H1 (cell line): ENCODE measurements at regions not wholly inside any gene's neighbourhood (a gene's known extent, or its start where the extent isn't known, plus 50 kb on each side); places are given as distances from the start of the nearest gene placed in this dataset.

Experiments used
- CTCF ChIA-PET: fragments of 300-600 bp; sonication (Branson Sonifier 250); formaldehyde crosslinking; loops from one replicate; lab custom pipeline; 2021; ENCODE audit not compliant: partially characterized antibody; lab: Charles Lee
- POLR2A ChIA-PET: fragments of 300-600 bp; sonication (Branson Sonifier 250); formaldehyde crosslinking; loops from one replicate; lab custom pipeline; 2021; ENCODE audit warnings: inconsistent platforms; ENCODE audit not compliant: partially characterized antibody; lab: Charles Lee
- DNase-seq, 2 experiments: peaks; one replicate each; pipeline versions ENCODE4 v3.0.0 to v3.0.0-alpha.2; 2010 to 2022; ENCODE audit warnings: low spot score in 2 of 2, low read depth in 1 of 2, mixed read lengths in 1 of 2
- FAIRE-seq: peaks from 2 replicates; lab custom pipeline; 2011; peaks lifted over from hg19 to GRCh38; lab: Jason Lieb, UNC
- H2AFZ ChIP-seq: 2 replicates; pipeline ENCODE4 v1.8.1; 2012; ENCODE audit warnings: low read length, inconsistent platforms
- H2AK5ac ChIP-seq: 2 replicates; pipeline ENCODE4 v1.6.1; 2013; ENCODE audit warnings: low read depth, low read length
- H2BK120ac ChIP-seq: replicated peaks from 2 replicates; pipeline ENCODE3; 2013; ENCODE audit warnings: low read depth, low read length, inconsistent platforms
- H2BK12ac ChIP-seq: 2 replicates; pipeline ENCODE4 v1.6.1; 2013; ENCODE audit warnings: low read depth, low read length
- H2BK15ac ChIP-seq: 2 replicates; pipeline ENCODE4 v1.6.1; 2013; ENCODE audit warnings: low read length
- H2BK20ac ChIP-seq: 2 replicates; pipeline ENCODE4 v1.6.1; 2013; ENCODE audit warnings: low read length
- H2BK5ac ChIP-seq: 2 replicates; pipeline ENCODE4 v1.6.1; 2013; ENCODE audit warnings: low read depth, low read length
- H3K14ac ChIP-seq: 2 replicates; pipeline ENCODE4 v1.6.1; 2013; ENCODE audit warnings: inconsistent platforms; ENCODE audit not compliant: insufficient read length
- H3K18ac ChIP-seq: 2 replicates; pipeline ENCODE4 v1.6.1; 2013; ENCODE audit warnings: low read length; ENCODE audit errors: extremely low read depth
- H3K23ac ChIP-seq: 2 replicates; pipeline ENCODE4 v1.6.1; 2013; ENCODE audit warnings: inconsistent platforms; ENCODE audit not compliant: insufficient read length
- H3K23me2 ChIP-seq: 2 replicates; pipeline ENCODE4 v1.6.1; 2013; ENCODE audit warnings: low read depth, low read length
- H3K27ac ChIP-seq: 2 replicates; pipeline ENCODE4 v1.6.1; 2011; ENCODE audit warnings: low read depth, low read length, inconsistent platforms
- H3K27me3 ChIP-seq, 4 experiments: replicated peaks in 1 of 4; 1 replicate in 1 of 4; 2 replicates in 3 of 4; pipeline versions ENCODE4 v1.6.1 to v1.8.1; 2011 to 2013; ENCODE audit warnings: low read length in 3 of 4, mild to moderate bottlenecking in 3 of 4, inconsistent platforms in 2 of 4, mixed read lengths in 2 of 4, moderate library complexity in 1 of 4; ENCODE audit not compliant: control insufficient read depth in 3 of 4, insufficient read depth in 3 of 4; ENCODE audit errors: extremely low read depth in 1 of 4
- H3K36me3 ChIP-seq, 4 experiments: 2 replicates each; pipeline versions ENCODE4 v1.6.1 to v1.8.1; 2011 to 2013; ENCODE audit warnings: mild to moderate bottlenecking in 4 of 4, low read length in 3 of 4, moderate library complexity in 2 of 4, control low read depth in 1 of 4, inconsistent platforms in 1 of 4; ENCODE audit not compliant: insufficient read depth in 4 of 4, control insufficient read depth in 2 of 4
- H3K4ac ChIP-seq: replicated peaks from 2 replicates; pipeline ENCODE3; 2013; ENCODE audit warnings: low read length, low read depth, mixed read lengths, inconsistent platforms; ENCODE audit not compliant: insufficient read length
- H3K4me1 ChIP-seq, 4 experiments: replicated peaks in 1 of 4; 1 replicate in 1 of 4; 2 replicates in 3 of 4; pipeline versions ENCODE4 v1.6.1 to v1.8.1; 2011 to 2013; ENCODE audit warnings: low read length in 3 of 4, inconsistent platforms in 2 of 4, mixed read lengths in 1 of 4; ENCODE audit not compliant: insufficient read depth in 4 of 4, control insufficient read depth in 3 of 4
- H3K4me2 ChIP-seq, 2 experiments: 2 replicates each; pipeline versions ENCODE4 v1.6.1 to v1.8.1; 2011 to 2013; ENCODE audit warnings: low read depth in 2 of 2, low read length in 2 of 2, control low read depth in 1 of 2, inconsistent platforms in 1 of 2, mild to moderate bottlenecking in 1 of 2; ENCODE audit not compliant: insufficient read depth in 1 of 2
- H3K4me3 ChIP-seq, 4 experiments: fragments of 200-600, 300-600 bp in 1 of 4; sonication (generic), shearing (Covaris generic), sonication (Bioruptor Twin) in 1 of 4; 2 replicates each; pipeline versions ENCODE4 v1.5.1 to v1.8.1; 2011 to 2016; ENCODE audit warnings: low read length in 4 of 4, low read depth in 3 of 4, control low read depth in 2 of 4, inconsistent platforms in 2 of 4, mild to moderate bottlenecking in 2 of 4, mixed read lengths in 1 of 4, moderate library complexity in 1 of 4; ENCODE audit not compliant: insufficient read depth in 2 of 4; ENCODE audit errors: extremely low read depth in 1 of 4
- H3K56ac ChIP-seq: replicated peaks from 2 replicates; pipeline ENCODE3; 2013; ENCODE audit warnings: low read depth, mild to moderate bottlenecking, mixed read lengths, low read length, inconsistent platforms; ENCODE audit not compliant: insufficient read length
- H3K79me1 ChIP-seq: 2 replicates; pipeline ENCODE4 v1.6.1; 2013; ENCODE audit warnings: low read depth, low read length, control low read depth
- H3K79me2 ChIP-seq, 2 experiments: 2 replicates each; pipeline versions ENCODE4 v1.6.1 to v1.8.1; 2012 to 2013; ENCODE audit warnings: low read length in 2 of 2, mild to moderate bottlenecking in 2 of 2, inconsistent platforms in 1 of 2; ENCODE audit not compliant: insufficient read depth in 2 of 2, control insufficient read depth in 1 of 2
- H3K9ac ChIP-seq, 4 experiments: replicated peaks in 1 of 4; 1 replicate in 1 of 4; 2 replicates in 3 of 4; pipeline versions ENCODE4 v1.6.1 to v1.8.1; 2011 to 2013; ENCODE audit warnings: low read depth in 3 of 4, low read length in 3 of 4, control low read depth in 2 of 4, mild to moderate bottlenecking in 2 of 4, moderate library complexity in 2 of 4, inconsistent platforms in 1 of 4; ENCODE audit errors: extremely low read depth in 1 of 4
- H3K9me3 ChIP-seq, 2 experiments: 2 replicates each; pipeline versions ENCODE4 v1.6.1 to v1.8.1; 2012 to 2013; ENCODE audit warnings: mild to moderate bottlenecking in 2 of 2, moderate library complexity in 2 of 2, control low read depth in 1 of 2, inconsistent platforms in 1 of 2, low read depth in 1 of 2, low read length in 1 of 2, mixed read lengths in 1 of 2; ENCODE audit not compliant: insufficient read depth in 2 of 2
- H4K20me1 ChIP-seq, 2 experiments: replicated peaks in 1 of 2; 2 replicates each; pipeline versions ENCODE3 to v1.8.1; 2011 to 2013; ENCODE audit warnings: inconsistent platforms in 2 of 2, low read length in 2 of 2, mild to moderate bottlenecking in 1 of 2; ENCODE audit not compliant: insufficient read depth in 2 of 2, control insufficient read depth in 1 of 2
- H4K5ac ChIP-seq: 2 replicates; pipeline ENCODE4 v1.6.1; 2013; ENCODE audit warnings: low read length, low read depth, mixed read lengths, inconsistent platforms; ENCODE audit not compliant: insufficient read length
- H4K8ac ChIP-seq: 2 replicates; pipeline ENCODE4 v1.8.0; 2013; ENCODE audit warnings: mild to moderate bottlenecking, moderate library complexity, low read length, inconsistent platforms; ENCODE audit not compliant: insufficient read depth; ENCODE audit errors: extremely low read depth
- H4K91ac ChIP-seq: replicated peaks from 2 replicates; pipeline ENCODE3; 2013; ENCODE audit warnings: low read length, mixed read lengths, inconsistent platforms; ENCODE audit not compliant: insufficient read length
- ATF2 ChIP-seq: IDR thresholded peaks from 2 replicates; pipeline ENCODE4 v1.6.1; 2012; ENCODE audit warnings: low read length, inconsistent platforms
- BACH1 ChIP-seq: IDR thresholded peaks from 2 replicates; pipeline ENCODE4 v1.6.1; 2012; ENCODE audit warnings: low read length, improper control_type of control experiment
- EP300 ChIP-seq, 2 experiments: IDR thresholded peaks; 1 replicate in 1 of 2; 2 replicates in 1 of 2; pipeline ENCODE4 v1.6.1; 2011 to 2012; ENCODE audit warnings: low read depth in 2 of 2, low read length in 2 of 2, mild to moderate bottlenecking in 2 of 2, borderline replicate concordance in 1 of 2, inconsistent platforms in 1 of 2, moderate library complexity in 1 of 2
- HDAC6 ChIP-seq: IDR thresholded peaks from one replicate; pipeline ENCODE4 v1.7.1; 2012; ENCODE audit warnings: low read depth, mild to moderate bottlenecking, inconsistent platforms, low read length, moderate library complexity
- KDM1A ChIP-seq: fragments of 200-600, 300-600 bp; sonication (generic); IDR thresholded peaks from 2 replicates; pipeline ENCODE4 v1.7.1; 2016; ENCODE audit warnings: mild to moderate bottlenecking, low read length, borderline replicate concordance
- PHF8 ChIP-seq: fragments of 200-600 bp; sonication (generic); conservative IDR thresholded peaks from 2 replicates; pipeline ENCODE4 v1.7.1; 2012; ENCODE audit warnings: low read depth, mild to moderate bottlenecking, inconsistent platforms, low read length, moderate library complexity
- POU5F1 ChIP-seq: IDR thresholded peaks from 2 replicates; pipeline ENCODE4 v1.6.1; 2011; ENCODE audit warnings: low read depth, mild to moderate bottlenecking, low read length, moderate library complexity
- RNF2 ChIP-seq: fragments of 200-900, 300-1000 bp; sonication (generic); IDR thresholded peaks from 2 replicates; pipeline ENCODE4 v1.7.1; 2016; ENCODE audit warnings: borderline replicate concordance, low read depth, mild to moderate bottlenecking, antibody characterized with exemption, low read length; ENCODE audit not compliant: poor library complexity, severe bottlenecking; ENCODE audit errors: missing control alignments
- SP2 ChIP-seq: IDR thresholded peaks from 2 replicates; pipeline ENCODE4 v1.6.1; 2012; ENCODE audit warnings: mild to moderate bottlenecking, low read length, inconsistent platforms
- SUZ12 ChIP-seq: fragments of 200-600 bp; sonication (generic); IDR thresholded peaks from 2 replicates; pipeline ENCODE4 v1.6.1; 2012; ENCODE audit warnings: mild to moderate bottlenecking, inconsistent platforms, low read length, moderate library complexity, mixed read lengths
- TEAD4 ChIP-seq: IDR thresholded peaks from 2 replicates; pipeline ENCODE4 v1.6.1; 2012; ENCODE audit warnings: low read depth, low read length, inconsistent platforms, mixed read lengths
- WGBS, 2 experiments: shearing (Covaris generic) in 1 of 2; methylation state at CpG; one replicate each; pipeline versions ENCODE4 v1.1.6 to v1.1.7; 2013 to 2015; ENCODE audit warnings: low lambda C conversion rate in 2 of 2, mixed read lengths in 2 of 2, inconsistent platforms in 1 of 2, low coverage in 1 of 2, missing lambda C conversion rate in 1 of 2; ENCODE audit not compliant: insufficient replicate concordance in 2 of 2, insufficient coverage in 1 of 2, insufficient read length in 1 of 2; ENCODE audit errors: extremely low coverage in 1 of 2, missing lambda C conversion rate in 1 of 2; 5-methylcytosine and 5-hydroxymethylcytosine counted together

- Histone ChIP-seq H2BK120ac (no peak overlapping the region), H4K8ac (no peak overlapping the region), H4K20me1 (no peaks in the 10 kb centered on the region), H2BK5ac (no peak overlapping the region), H3K18ac (no peak overlapping the region), H3K4ac (no peak overlapping the region), H3K4me2 (no peak overlapping the region), H3K23me2 (no peaks in the 10 kb centered on the region), H3K79me2 (no peaks in the 10 kb centered on the region), H2AK5ac (no peak overlapping the region), H3K56ac (no peak overlapping the region), H3K36me3 (peaks cover 0 to 3% (median 0%) of the 10 kb centered on the region in 4 experiments; a peak in 1 of 8 replicates), H2BK20ac (no peak overlapping the region), H3K9me3 (peaks cover 9 to 12% of the 10 kb centered on the region in 2 experiments; a peak in 3 of 4 replicates), H2BK12ac (no peak overlapping the region), H3K9ac (no peak overlapping the region), H3K79me1 (no peaks in the 10 kb centered on the region), H3K4me1 (peaks cover 0 to 4% (median 0%) of the 10 kb centered on the region in 4 experiments; a peak in 1 of 7 replicates), H2BK15ac (no peak overlapping the region), H3K4me3 (no peak overlapping the region), H3K23ac (no peak overlapping the region), H2AFZ (no peak overlapping the region), H4K91ac (no peak overlapping the region), H3K27ac (no peak overlapping the region), H3K14ac (no peak overlapping the region), H4K5ac (no peak overlapping the region), H3K27me3 (no peaks in the 10 kb centered on the region)
- 92% methylated on average over 12 of the region's 12 CpGs; no CpG with 5 or more reads in 1 of the 2 experiments for WGBS, 2 experiments
- ChIA-PET CTCF (interaction anchor here (0.9 to 1.1 kb wide), 2 partner anchors 90 to 242 kb away, joined by 3 to 5 read pairs; no protein-coding TSS in a partner anchor), POLR2A (interaction anchor here (1.4 kb wide), 1 partner anchor 12 kb away, joined by 3 read pairs; no protein-coding TSS in a partner anchor)
- DNase-seq (no peak), FAIRE-seq (no peak)
- TF ChIP-seq HDAC6 (no peak), PHF8 (no peak), POU5F1 (no peak), EP300 (IDR thresholded peaks at IDR 0.05; ENCODE audit: borderline replicate concordance in 1 of 2, low read depth in 2 of 2, low read length in 2 of 2) (no peak), ATF2 (no peak), BACH1 (no peak), SUZ12 (no peak), RNF2 (no peak), TEAD4 (no peak), SP2 (no peak), KDM1A (no peak)
Observed at GRCh38 chr11:130737866-130738431, 178.3 kb downstream of the SNX19 start.
